H9 (cell line): ENCODE measurements at regions not wholly inside any gene's neighbourhood (a gene's known extent, or its start where the extent isn't known, plus 50 kb on each side); places are given as distances from the start of the nearest gene placed in this dataset.
"Not testable (repeated sequence)": the region's sequence is repeated elsewhere in the genome, so short reads cannot be mapped to it uniquely, and the experiment has no call there.

Experiments used
- DNase-seq: peaks from one replicate; pipeline ENCODE4 v3.0.0-alpha.2; 2017
- H2AFZ ChIP-seq: one replicate; pipeline ENCODE4 v1.6.1; 2013; ENCODE audit warnings: mild to moderate bottlenecking, low read length, control low read depth, moderate library complexity
- H2AK5ac ChIP-seq: 2 replicates; pipeline ENCODE4 v1.6.1; 2013; ENCODE audit warnings: low read length, control low read depth, mixed read lengths; ENCODE audit not compliant: insufficient read length
- H2BK120ac ChIP-seq: one replicate; pipeline ENCODE4 v1.6.1; 2013; ENCODE audit warnings: low read depth, mild to moderate bottlenecking, low read length, control low read depth, inconsistent platforms; ENCODE audit not compliant: poor library complexity, severe bottlenecking
- H2BK12ac ChIP-seq: 2 replicates; pipeline ENCODE4 v1.6.1; 2013; ENCODE audit warnings: low read length, control low read depth, mixed read lengths, low read depth; ENCODE audit not compliant: insufficient read length
- H2BK15ac ChIP-seq: 2 replicates; pipeline ENCODE4 v1.6.1; 2013; ENCODE audit warnings: low read depth, low read length, control low read depth
- H2BK20ac ChIP-seq: one replicate; pipeline ENCODE4 v1.6.1; 2013; ENCODE audit warnings: low read depth, mild to moderate bottlenecking, low read length, control low read depth, inconsistent platforms; ENCODE audit not compliant: poor library complexity, severe bottlenecking
- H2BK5ac ChIP-seq: 2 replicates; pipeline ENCODE4 v1.6.1; 2013; ENCODE audit warnings: low read length, control low read depth, mixed read lengths; ENCODE audit not compliant: insufficient read length
- H3K14ac ChIP-seq: 2 replicates; pipeline ENCODE4 v1.6.1; 2013; ENCODE audit warnings: low read length, control low read depth; ENCODE audit not compliant: insufficient read depth
- H3K18ac ChIP-seq: 2 replicates; pipeline ENCODE4 v1.6.1; 2013; ENCODE audit warnings: low read depth, mild to moderate bottlenecking, mixed read lengths, low read length, control low read depth; ENCODE audit not compliant: insufficient read length
- H3K23ac ChIP-seq: 2 replicates; pipeline ENCODE4 v1.6.1; 2013; ENCODE audit warnings: low read length, control low read depth, mixed read lengths, low read depth; ENCODE audit not compliant: insufficient read length
- H3K23me2 ChIP-seq: 2 replicates; pipeline ENCODE4 v1.6.1; 2013; ENCODE audit warnings: low read depth, mild to moderate bottlenecking, mixed read lengths, low read length, control low read depth; ENCODE audit not compliant: insufficient read length, poor library complexity, severe bottlenecking
- H3K27ac ChIP-seq: 2 replicates; pipeline ENCODE4 v1.5.1; 2013; ENCODE audit warnings: low read length, control low read depth, mixed read lengths, low read depth; ENCODE audit not compliant: insufficient read length
- H3K27me3 ChIP-seq: 2 replicates; pipeline ENCODE4 v1.6.1; 2013; ENCODE audit warnings: low read length, control low read depth, inconsistent platforms; ENCODE audit not compliant: insufficient read depth
- H3K4ac ChIP-seq: 2 replicates; pipeline ENCODE4 v1.6.1; 2013; ENCODE audit warnings: low read depth, mild to moderate bottlenecking, control low read depth, inconsistent platforms, low read length, moderate library complexity
- H3K4me1 ChIP-seq: 2 replicates; pipeline ENCODE4 v1.6.1; 2013; ENCODE audit warnings: low read length, control low read depth, inconsistent platforms; ENCODE audit not compliant: insufficient read depth
- H3K4me2 ChIP-seq: 2 replicates; pipeline ENCODE4 v1.6.1; 2013; ENCODE audit warnings: low read length, control low read depth, mixed read lengths; ENCODE audit not compliant: insufficient read length, insufficient read depth
- H3K56ac ChIP-seq: 2 replicates; pipeline ENCODE4 v1.6.1; 2013; ENCODE audit warnings: low read depth, mild to moderate bottlenecking, mixed read lengths, low read length, control low read depth; ENCODE audit not compliant: insufficient read length
- H3K79me1 ChIP-seq: 2 replicates; pipeline ENCODE4 v1.6.1; 2013; ENCODE audit warnings: low read depth, mild to moderate bottlenecking, moderate library complexity, low read length, control low read depth, inconsistent platforms; ENCODE audit not compliant: insufficient read depth, poor library complexity, severe bottlenecking
- H3K79me2 ChIP-seq: 2 replicates; pipeline ENCODE4 v1.6.1; 2013; ENCODE audit warnings: low read length, control low read depth, inconsistent platforms; ENCODE audit not compliant: insufficient read depth
- H3K9ac ChIP-seq: 2 replicates; pipeline ENCODE4 v1.6.1; 2013; ENCODE audit warnings: low read length, control low read depth, mixed read lengths; ENCODE audit not compliant: insufficient read length; ENCODE audit errors: extremely low read depth
- H3K9me3 ChIP-seq: one replicate; pipeline ENCODE4 v1.6.1; 2013; ENCODE audit warnings: low read depth, low read length, inconsistent platforms; ENCODE audit not compliant: control insufficient read depth
- H3T11ph ChIP-seq: one replicate; pipeline ENCODE4 v1.6.1; 2013; ENCODE audit warnings: mild to moderate bottlenecking, low read length, control low read depth, inconsistent platforms
- H4K20me1 ChIP-seq: one replicate; pipeline ENCODE4 v1.6.1; 2013; ENCODE audit not compliant: control insufficient read depth, insufficient read length, insufficient read depth
- H4K5ac ChIP-seq: 2 replicates; pipeline ENCODE4 v1.6.1; 2013; ENCODE audit warnings: low read depth, mild to moderate bottlenecking, mixed read lengths, low read length, control low read depth; ENCODE audit not compliant: insufficient read length
- H4K8ac ChIP-seq: replicated peaks from 2 replicates; pipeline ENCODE4 v1.6.1; 2013; ENCODE audit warnings: low read length, control low read depth, mixed read lengths, low read depth; ENCODE audit not compliant: insufficient read length
- H4K91ac ChIP-seq: 2 replicates; pipeline ENCODE4 v1.6.1; 2013; ENCODE audit warnings: low read depth, mild to moderate bottlenecking, moderate library complexity, mixed read lengths, low read length, control low read depth; ENCODE audit not compliant: insufficient read length
- H3K27ac Mint-ChIP-seq, 3 experiments: 2 replicates in 2 of 3; 3 replicates in 1 of 3; pipeline ENCODE4 v1.8.0; 2020 to 2021; ENCODE audit warnings: mixed read lengths in 3 of 3, mild to moderate bottlenecking in 1 of 3, moderate library complexity in 1 of 3
- H3K27me3 Mint-ChIP-seq: 2 replicates; pipeline ENCODE4 v1.8.0; 2021; ENCODE audit warnings: low read depth, mild to moderate bottlenecking, moderate library complexity, mixed read lengths
- H3K36me3 Mint-ChIP-seq, 3 experiments: 2 replicates in 2 of 3; 3 replicates in 1 of 3; pipeline ENCODE4 v1.8.0; 2020 to 2021; ENCODE audit warnings: low read depth in 3 of 3, mixed read lengths in 3 of 3; ENCODE audit not compliant: insufficient read depth in 1 of 3
- H3K4me1 Mint-ChIP-seq, 2 experiments: 2 replicates each; pipeline ENCODE4 v1.8.0; 2020; ENCODE audit warnings: mixed read lengths in 2 of 2
- H3K4me3 Mint-ChIP-seq, 2 experiments: 2 replicates in 1 of 2; 3 replicates in 1 of 2; pipeline ENCODE4 v1.8.0; 2020 to 2021; ENCODE audit warnings: mild to moderate bottlenecking in 2 of 2, mixed read lengths in 2 of 2, moderate library complexity in 1 of 2
- H3K9me3 Mint-ChIP-seq, 2 experiments: 2 replicates in 1 of 2; 3 replicates in 1 of 2; pipeline ENCODE4 v1.8.0; 2020; ENCODE audit warnings: mild to moderate bottlenecking in 2 of 2, mixed read lengths in 2 of 2, moderate library complexity in 1 of 2
- WGBS: extraction: QIAGEN DNeasy Blood & Tissue Kit; methylation state at CpG from one replicate; pipeline ENCODE4 v1.1.7; 2013; ENCODE audit warnings: missing lambda C conversion rate, low lambda C conversion rate, mixed read lengths; ENCODE audit not compliant: insufficient read length; ENCODE audit errors: extremely low coverage; 5-methylcytosine and 5-hydroxymethylcytosine counted together
- TF ChIP-seq, protein P1 (sequence below): fragments of 200-600 bp; sonication (generic); conservative IDR thresholded peaks from 3 replicates; pipeline ENCODE4 v1.8.0; 2021; ENCODE audit warnings: antibody characterized with exemption, mild to moderate bottlenecking

DNA sequence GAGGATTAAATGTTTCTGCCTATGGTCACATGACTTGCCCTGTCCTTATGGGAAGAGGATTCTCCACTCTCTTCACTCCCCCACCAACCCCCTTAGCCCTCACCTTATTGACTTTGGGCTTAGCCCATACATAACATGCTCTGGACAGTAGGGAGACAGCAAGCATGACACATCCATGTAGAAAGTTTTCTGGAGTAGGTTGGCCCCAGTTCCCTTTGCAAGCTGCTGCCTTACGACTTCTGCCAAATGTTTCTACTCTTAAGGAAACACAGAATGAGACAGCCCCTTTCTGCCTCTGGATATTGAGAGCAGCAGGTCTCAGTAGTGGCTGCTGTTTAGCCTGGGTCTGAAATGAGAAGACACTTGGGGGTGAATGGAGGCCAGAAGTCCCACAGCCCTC, 282.2 kb downstream of the MAP2K6 start:
- H3K23ac ChIP-seq: no peak overlapping the region
- peaks cover 4% of the 10 kb centered on the region for H3K27me3 Mint-ChIP-seq
- H2AFZ ChIP-seq: no peak overlapping the region
- H2BK120ac ChIP-seq: no peak overlapping the region
- H3K14ac ChIP-seq: no peak overlapping the region
- H3K9ac ChIP-seq: no peak overlapping the region
- no peaks in the 10 kb centered on the region for H3K4me1 ChIP-seq
- H3K4me1 Mint-ChIP-seq: no peaks in the 10 kb centered on the region
- no peaks in the 10 kb centered on the region for H3K27me3 ChIP-seq
- H3K79me1 ChIP-seq: no peaks in the 10 kb centered on the region
- no peak overlapping the region for H2BK20ac ChIP-seq
- H2BK12ac ChIP-seq: no peak overlapping the region
- H4K8ac ChIP-seq: no peak overlapping the region
- no peak overlapping the region for H3K56ac ChIP-seq
- no CpG with 5 or more reads among the region's 1 CpG for WGBS
- H3K4me3 Mint-ChIP-seq: no peak overlapping the region
- H2BK15ac ChIP-seq: no peak overlapping the region
- no peak overlapping the region for H3K4ac ChIP-seq
- H3K9me3 ChIP-seq: peaks cover 6% of the 10 kb centered on the region
- peaks cover 6 to 33% (median 16%) of the 10 kb centered on the region in 3 experiments for H3K36me3 Mint-ChIP-seq
- no peak overlapping the region for H3T11ph ChIP-seq
- no peaks in the 10 kb centered on the region for H4K20me1 ChIP-seq
- H3K79me2 ChIP-seq: no peaks in the 10 kb centered on the region
- no peak overlapping the region for H4K91ac ChIP-seq
- no peak overlapping the region for H3K18ac ChIP-seq
- no peak overlapping the region for H3K4me2 ChIP-seq
- H3K9me3 Mint-ChIP-seq: peaks cover 39 to 44% of the 10 kb centered on the region in 2 experiments
- no peak overlapping the region for H2BK5ac ChIP-seq
- H3K27ac Mint-ChIP-seq: no peak overlapping the region
- H3K27ac ChIP-seq: no peak overlapping the region
- TF ChIP-seq, protein P1, sequence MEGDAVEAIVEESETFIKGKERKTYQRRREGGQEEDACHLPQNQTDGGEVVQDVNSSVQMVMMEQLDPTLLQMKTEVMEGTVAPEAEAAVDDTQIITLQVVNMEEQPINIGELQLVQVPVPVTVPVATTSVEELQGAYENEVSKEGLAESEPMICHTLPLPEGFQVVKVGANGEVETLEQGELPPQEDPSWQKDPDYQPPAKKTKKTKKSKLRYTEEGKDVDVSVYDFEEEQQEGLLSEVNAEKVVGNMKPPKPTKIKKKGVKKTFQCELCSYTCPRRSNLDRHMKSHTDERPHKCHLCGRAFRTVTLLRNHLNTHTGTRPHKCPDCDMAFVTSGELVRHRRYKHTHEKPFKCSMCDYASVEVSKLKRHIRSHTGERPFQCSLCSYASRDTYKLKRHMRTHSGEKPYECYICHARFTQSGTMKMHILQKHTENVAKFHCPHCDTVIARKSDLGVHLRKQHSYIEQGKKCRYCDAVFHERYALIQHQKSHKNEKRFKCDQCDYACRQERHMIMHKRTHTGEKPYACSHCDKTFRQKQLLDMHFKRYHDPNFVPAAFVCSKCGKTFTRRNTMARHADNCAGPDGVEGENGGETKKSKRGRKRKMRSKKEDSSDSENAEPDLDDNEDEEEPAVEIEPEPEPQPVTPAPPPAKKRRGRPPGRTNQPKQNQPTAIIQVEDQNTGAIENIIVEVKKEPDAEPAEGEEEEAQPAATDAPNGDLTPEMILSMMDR: no peak
- no peak overlapping the region for H4K5ac ChIP-seq
- H2AK5ac ChIP-seq: no peak overlapping the region
- DNase-seq: no peak
- H3K23me2 ChIP-seq: no peaks in the 10 kb centered on the region

DNA sequence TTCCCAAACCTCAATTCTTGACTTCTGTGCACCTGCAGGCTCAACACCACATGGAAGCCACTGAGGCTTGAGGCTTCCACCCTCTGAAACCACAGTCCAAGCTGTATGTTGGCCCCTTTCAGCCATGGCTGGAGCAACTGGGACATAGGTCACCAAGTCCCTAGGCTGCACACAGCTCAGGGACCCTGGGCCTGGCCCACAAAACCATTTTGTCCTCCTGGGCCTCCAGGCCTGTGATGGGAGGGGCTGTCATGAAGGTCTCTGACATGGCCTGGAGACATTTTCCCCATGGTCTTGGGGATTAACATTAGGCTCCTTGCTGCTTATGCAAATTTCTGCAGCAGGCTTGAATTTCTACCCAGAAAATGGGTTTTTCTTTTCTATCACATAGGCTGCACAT, 283.9 kb downstream of the MAP2K6 start:
- not testable (repeated sequence) for H2BK12ac ChIP-seq, H3K4me3 Mint-ChIP-seq, H3K27me3 Mint-ChIP-seq, H3K27ac Mint-ChIP-seq, H2AFZ ChIP-seq, H2AK5ac ChIP-seq, H3K79me1 ChIP-seq, H3K79me2 ChIP-seq, H3K9ac ChIP-seq, H2BK5ac ChIP-seq, H3K4me2 ChIP-seq, H3K14ac ChIP-seq, H3K4ac ChIP-seq, H4K5ac ChIP-seq, H4K20me1 ChIP-seq, H3K23me2 ChIP-seq, H3K23ac ChIP-seq, H3K4me1 ChIP-seq, DNase-seq, H3K4me1 Mint-ChIP-seq, H3K27ac ChIP-seq, H2BK120ac ChIP-seq, H2BK15ac ChIP-seq, H3K56ac ChIP-seq, H3K9me3 ChIP-seq, H3T11ph ChIP-seq, H4K91ac ChIP-seq, H3K27me3 ChIP-seq, H3K18ac ChIP-seq, H2BK20ac ChIP-seq, H4K8ac ChIP-seq
- peaks cover 6 to 33% (median 16%) of the 10 kb centered on the region in 3 experiments for H3K36me3 Mint-ChIP-seq
- peaks cover 39 to 44% of the 10 kb centered on the region in 2 experiments for H3K9me3 Mint-ChIP-seq
